ENCODE measurements at regions not wholly inside any gene's neighbourhood (a gene's known extent, or its start where the extent isn't known, plus 50 kb on each side); places are given as distances from the start of the nearest gene placed in this dataset.

DNA sequence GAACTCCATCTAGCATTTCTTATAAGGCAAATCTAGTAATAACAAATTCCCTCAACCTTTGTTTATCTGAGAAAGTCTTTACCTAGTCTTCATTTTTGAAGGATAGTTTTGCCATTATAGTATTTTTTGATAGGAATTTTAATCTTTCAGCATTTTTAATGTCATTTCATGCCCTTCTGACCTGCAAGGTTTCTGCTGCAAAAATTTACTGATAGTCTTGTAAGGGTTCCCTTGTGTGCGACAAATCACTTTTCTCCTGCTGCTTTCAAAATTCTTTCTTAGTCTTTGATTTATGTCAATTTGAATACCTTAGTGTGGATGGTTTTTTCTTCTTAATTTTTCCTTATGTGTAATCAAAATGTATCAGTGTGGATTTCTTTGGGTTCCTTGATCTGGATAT lies 297.5 kb upstream of the FAM78B start:
- FAIRE-seq (no peak), ATAC-seq (no peak), DNase-seq (no peak)
- Histone ChIP-seq H3K36me3 (no peaks in the 10 kb centered on the region), H3K9me3 (no peaks in the 10 kb centered on the region), H3K27ac (no peak overlapping the region), H3K4me3 (no peak overlapping the region), H3K27me3 (no peaks in the 10 kb centered on the region), H3K4me1 (no peaks in the 10 kb centered on the region)
- WGBS, 2 donors: 91 to 97% methylated on average over 1 of the region's 1 CpG
- TF ChIP-seq, protein P1, sequence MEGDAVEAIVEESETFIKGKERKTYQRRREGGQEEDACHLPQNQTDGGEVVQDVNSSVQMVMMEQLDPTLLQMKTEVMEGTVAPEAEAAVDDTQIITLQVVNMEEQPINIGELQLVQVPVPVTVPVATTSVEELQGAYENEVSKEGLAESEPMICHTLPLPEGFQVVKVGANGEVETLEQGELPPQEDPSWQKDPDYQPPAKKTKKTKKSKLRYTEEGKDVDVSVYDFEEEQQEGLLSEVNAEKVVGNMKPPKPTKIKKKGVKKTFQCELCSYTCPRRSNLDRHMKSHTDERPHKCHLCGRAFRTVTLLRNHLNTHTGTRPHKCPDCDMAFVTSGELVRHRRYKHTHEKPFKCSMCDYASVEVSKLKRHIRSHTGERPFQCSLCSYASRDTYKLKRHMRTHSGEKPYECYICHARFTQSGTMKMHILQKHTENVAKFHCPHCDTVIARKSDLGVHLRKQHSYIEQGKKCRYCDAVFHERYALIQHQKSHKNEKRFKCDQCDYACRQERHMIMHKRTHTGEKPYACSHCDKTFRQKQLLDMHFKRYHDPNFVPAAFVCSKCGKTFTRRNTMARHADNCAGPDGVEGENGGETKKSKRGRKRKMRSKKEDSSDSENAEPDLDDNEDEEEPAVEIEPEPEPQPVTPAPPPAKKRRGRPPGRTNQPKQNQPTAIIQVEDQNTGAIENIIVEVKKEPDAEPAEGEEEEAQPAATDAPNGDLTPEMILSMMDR (IDR thresholded peaks at IDR 0.05): no peak
- intact Hi-C loops (cut with DNase I): no loop called here

GRCh38 chr1:166470014-166470413 lies 303.2 kb upstream of the FAM78B start:
- no peak for FAIRE-seq
- Histone ChIP-seq H3K27ac (no peak overlapping the region), H3K27me3 (no peaks in the 10 kb centered on the region), H3K9me3 (no peaks in the 10 kb centered on the region), H3K36me3 (no peaks in the 10 kb centered on the region), H3K4me1 (no peaks in the 10 kb centered on the region), H3K4me3 (no peak overlapping the region)
- intact Hi-C loops (cut with DNase I): loop anchor here in 1 of 3 donors (10.0 kb wide), 1 partner anchor 545 kb away; no protein-coding TSS in a partner anchor
- DNase-seq: no peak
- TF ChIP-seq, protein P1 (IDR thresholded peaks at IDR 0.05): no peak
- no peak for ATAC-seq
- WGBS, 2 donors: 67 to 70% methylated on average over 2 of the region's 2 CpGs

GRCh38 chr1:166470441-166470840 lies 303.6 kb upstream of the FAM78B start:
- Histone ChIP-seq H3K4me3 (no peak overlapping the region), H3K27ac (no peak overlapping the region), H3K27me3 (no peaks in the 10 kb centered on the region), H3K36me3 (no peaks in the 10 kb centered on the region), H3K4me1 (no peaks in the 10 kb centered on the region), H3K9me3 (no peaks in the 10 kb centered on the region)
- FAIRE-seq (no peak), DNase-seq (no peak), ATAC-seq (peak in 1 of 4 donors; percentile 22)
- intact Hi-C loops (cut with DNase I): loop anchor here in 1 of 3 donors (10.0 kb wide), 1 partner anchor 546 kb away; no protein-coding TSS in a partner anchor
- 29 to 33% methylated on average over 2 of the region's 2 CpGs for WGBS, 2 donors
- TF ChIP-seq, protein P1 (IDR thresholded peaks at IDR 0.05): no peak

GRCh38 chr1:166471359-166471758 lies 304.6 kb upstream of the FAM78B start:
- no peak for DNase-seq
- no peaks in the 10 kb centered on the region for H3K36me3 ChIP-seq
- no peak overlapping the region for H3K4me3 ChIP-seq
- H3K27me3 ChIP-seq: no peaks in the 10 kb centered on the region
- ATAC-seq: no peak
- H3K27ac ChIP-seq: no peak overlapping the region
- no peaks in the 10 kb centered on the region for H3K9me3 ChIP-seq
- intact Hi-C loops (cut with DNase I): loop anchor here in 1 of 3 donors (10.0 kb wide), 1 partner anchor 547 kb away; no protein-coding TSS in a partner anchor
- TF ChIP-seq, protein P1 (IDR thresholded peaks at IDR 0.05): no peak
- no peak for FAIRE-seq
- H3K4me1 ChIP-seq: no peaks in the 10 kb centered on the region
- WGBS, 2 donors: 57 to 62% methylated on average over 9 of the region's 9 CpGs

GRCh38 chr1:166479052-166479631 lies 312.3 kb upstream of the FAM78B start:
- Histone ChIP-seq H3K27ac (no peak overlapping the region), H3K4me1 (no peaks in the 10 kb centered on the region), H3K36me3 (no peaks in the 10 kb centered on the region), H3K27me3 (peaks cover 0 to 4% (median 0%) of the 10 kb centered on the region in 4 donors), H3K9me3 (no peaks in the 10 kb centered on the region), H3K4me3 (no peak overlapping the region)
- peak in 3 of 4 donors; percentile 49 to 76 (median 60) for ATAC-seq
- peak; percentile 61 for FAIRE-seq
- intact Hi-C loops (cut with DNase I): loop anchor here in 1 of 3 donors (10.0 kb wide), 1 partner anchor 554 kb away; no protein-coding TSS in a partner anchor
- DNase-seq: peak in 5 of 6 donors; percentile 16 to 68 (median 48)
- TF ChIP-seq, protein P1 (IDR thresholded peaks at IDR 0.05): peak; percentile 57 to 72 (median 70)
- WGBS, 2 donors: 41 to 48% methylated on average over 2 of the region's 2 CpGs

Measured in pancreas (tissue), 10 donors.